H1 (cell line): ENCODE measurements at regions not wholly inside any gene's neighbourhood (a gene's known extent, or its start where the extent isn't known, plus 50 kb on each side); places are given as distances from the start of the nearest gene placed in this dataset.

ENCODE experiments used
- ATF3 ChIP-seq: IDR thresholded peaks from 2 replicates; pipeline ENCODE4 v1.6.1; 2011; ENCODE audit warnings: low read depth, mild to moderate bottlenecking, low read length; ENCODE audit not compliant: insufficient read depth
- CBX8 ChIP-seq: fragments of 300-800, 300-1000 bp; sonication (generic); IDR thresholded peaks from 2 replicates; pipeline ENCODE4 v1.7.1; 2016; ENCODE audit warnings: low read depth, low read length, borderline replicate concordance
- CEBPB ChIP-seq: IDR thresholded peaks from 2 replicates; pipeline ENCODE4 v1.6.1; 2012; ENCODE audit warnings: low read depth, low read length
- CTCF ChIP-seq, 3 experiments: IDR thresholded peaks; 1 replicate in 2 of 3; 2 replicates in 1 of 3; pipeline versions ENCODE4 v1.5.1 to v1.6.1; 2011; ENCODE audit warnings: low read length in 3 of 3, mild to moderate bottlenecking in 3 of 3, inconsistent platforms in 2 of 3, low read depth in 1 of 3, moderate library complexity in 1 of 3; ENCODE audit not compliant: insufficient read depth in 1 of 3; ENCODE audit errors: control extremely low read depth in 1 of 3
- KDM5A ChIP-seq: fragments of 200-600 bp; IDR thresholded peaks from 2 replicates; pipeline ENCODE4 v1.7.1; 2012; ENCODE audit warnings: mild to moderate bottlenecking, low read length, inconsistent platforms, mixed read lengths
- POLR2A ChIP-seq, 2 experiments: IDR thresholded peaks; 1 replicate in 1 of 2; 2 replicates in 1 of 2; pipeline ENCODE4 v1.6.1; 2011; ENCODE audit warnings: low read depth in 2 of 2, low read length in 2 of 2, mild to moderate bottlenecking in 2 of 2; ENCODE audit errors: control extremely low read depth in 1 of 2
- RXRA ChIP-seq: IDR thresholded peaks from 2 replicates; pipeline ENCODE4 v1.6.1; 2011; ENCODE audit warnings: low read depth, mild to moderate bottlenecking, low read length, moderate library complexity; ENCODE audit not compliant: insufficient read depth
- SP1 ChIP-seq: IDR thresholded peaks from 2 replicates; pipeline ENCODE4 v1.6.1; 2011; ENCODE audit warnings: low read depth, low read length
- TBP ChIP-seq: IDR thresholded peaks from 2 replicates; pipeline ENCODE4 v1.6.1; 2011; ENCODE audit warnings: low read depth, low read length, improper control_type of control experiment
- YY1 ChIP-seq: IDR thresholded peaks from 2 replicates; pipeline ENCODE4 v1.6.1; 2011; ENCODE audit warnings: low read depth, mild to moderate bottlenecking, low read length
- TF ChIP-seq, protein P1 (sequence below): IDR thresholded peaks from 2 replicates; pipeline ENCODE4 v1.6.1; 2012; ENCODE audit warnings: inconsistent platforms

DNA sequence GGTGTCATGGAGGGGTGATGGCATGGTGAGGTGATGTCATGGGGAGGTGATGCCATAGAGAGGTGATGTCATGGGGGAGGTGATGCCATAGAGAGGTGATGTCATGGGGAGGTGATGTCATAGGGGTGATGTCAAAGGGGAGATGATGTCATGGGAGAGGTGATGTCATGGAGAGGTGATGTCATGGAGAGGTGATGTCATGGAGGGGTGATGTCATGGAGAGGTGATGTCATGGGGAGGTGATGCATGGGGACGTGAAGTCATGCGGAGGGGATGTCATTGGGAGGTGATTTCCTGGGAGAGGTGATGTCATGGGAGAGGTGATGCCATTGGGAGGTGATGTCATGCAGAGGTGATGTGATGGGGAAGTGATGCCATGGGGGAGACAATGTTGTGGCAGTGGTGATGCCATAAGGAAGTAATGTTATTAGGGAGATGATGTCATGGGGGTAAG, 92.1 kb upstream of the C1orf174 start:
- TF ChIP-seq, protein P1, sequence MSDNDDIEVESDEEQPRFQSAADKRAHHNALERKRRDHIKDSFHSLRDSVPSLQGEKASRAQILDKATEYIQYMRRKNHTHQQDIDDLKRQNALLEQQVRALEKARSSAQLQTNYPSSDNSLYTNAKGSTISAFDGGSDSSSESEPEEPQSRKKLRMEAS: no peak
- TF ChIP-seq POLR2A (IDR thresholded peaks at IDR 0.05; ENCODE audit: control extremely low read depth in 1 of 2, low read depth in 2 of 2, low read length in 2 of 2) (no peak), RXRA (no peak), CBX8 (no peak), SP1 (no peak), TBP (no peak), CTCF (IDR thresholded peaks at IDR 0.05; ENCODE audit: control extremely low read depth in 1 of 3, insufficient read depth in 1 of 3, low read depth in 1 of 3, low read length in 3 of 3) (no peak), ATF3 (no peak), CEBPB (no peak), YY1 (no peak), KDM5A (no peak)
